ENCODE measurements at regions not wholly inside any gene's neighbourhood (a gene's known extent, or its start where the extent isn't known, plus 50 kb on each side); places are given as distances from the start of the nearest gene placed in this dataset.

DNA sequence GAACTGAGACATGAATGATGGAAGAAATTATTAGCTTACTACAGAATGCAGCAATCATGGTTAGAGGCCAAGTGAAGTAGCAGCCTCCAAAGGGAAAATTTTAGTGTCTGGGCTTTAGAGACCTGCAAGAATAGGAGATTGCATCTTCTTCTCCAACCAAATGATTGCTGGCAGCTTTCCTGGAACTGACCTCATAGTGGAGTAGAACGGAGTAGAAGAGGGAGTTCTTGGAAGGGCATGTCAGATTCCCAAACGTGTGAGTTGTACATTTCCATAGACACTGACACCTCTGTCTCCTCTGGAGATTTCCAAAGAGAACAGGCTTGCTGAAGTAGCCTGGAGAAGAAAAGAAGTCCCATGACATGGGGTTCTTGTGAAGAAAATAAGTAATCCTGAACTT is 169.8 kb upstream of the ERBB4 start:
- no peak for DNase-seq (ENCODE audit: low spot score)

DNA sequence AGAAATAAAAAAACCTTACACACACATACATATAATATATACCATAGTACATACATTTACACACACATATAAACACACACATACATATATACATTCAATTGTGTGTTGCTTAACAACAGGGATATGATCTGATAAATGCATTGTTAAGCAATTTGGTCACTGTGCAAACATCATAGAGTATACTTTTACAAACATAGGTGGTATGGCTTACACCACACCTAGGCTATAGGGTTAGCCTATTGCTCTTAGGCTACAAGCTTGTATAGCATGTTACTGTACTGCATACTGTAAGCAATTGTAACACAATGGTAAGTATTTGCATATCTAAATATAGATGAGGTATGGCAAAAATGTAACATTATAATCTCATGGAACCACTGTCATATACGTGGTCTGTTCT is 156.8 kb upstream of the ERBB4 start:
- DNase-seq (ENCODE audit: low spot score): no peak

DNA sequence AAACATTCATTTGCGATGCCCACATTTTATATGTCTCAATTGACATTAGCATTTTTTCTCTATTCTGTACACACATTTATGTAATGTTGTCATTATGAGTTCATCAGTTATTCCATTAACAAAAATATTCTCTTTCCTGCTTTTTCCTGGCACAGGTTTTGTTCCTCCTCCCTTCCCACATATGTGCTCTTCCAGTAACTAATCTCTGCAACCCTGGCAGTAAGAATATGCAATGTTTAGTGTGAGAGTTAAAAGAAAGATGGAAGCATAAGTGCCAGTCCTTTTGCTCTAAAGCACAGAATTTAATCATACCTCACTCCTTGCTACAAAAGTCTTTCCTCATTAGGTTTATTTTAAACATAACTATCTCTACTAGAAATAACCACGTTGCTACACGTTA is 155.8 kb upstream of the ERBB4 start:
- no peak for DNase-seq (ENCODE audit: low spot score)

DNA sequence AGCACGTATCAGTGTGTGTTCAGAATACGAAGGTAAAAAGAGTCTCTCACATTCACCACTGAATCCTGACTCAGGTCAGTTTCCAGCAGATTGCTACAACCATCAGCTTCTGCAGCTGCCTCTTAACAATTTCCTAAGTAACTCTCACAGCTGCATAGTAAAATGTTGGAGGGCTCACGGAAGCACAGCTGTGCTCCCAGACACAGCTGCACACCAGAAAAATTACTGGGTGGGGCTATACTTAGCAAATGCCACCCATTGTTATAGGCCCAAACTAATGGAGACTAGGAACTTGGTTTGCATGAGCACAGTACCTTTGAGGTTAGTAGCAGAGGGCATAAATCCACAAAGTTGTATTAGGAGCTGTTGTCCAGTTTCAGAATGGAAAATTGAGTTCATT is 153.9 kb upstream of the ERBB4 start:
- DNase-seq (ENCODE audit: low spot score): no peak

DNA sequence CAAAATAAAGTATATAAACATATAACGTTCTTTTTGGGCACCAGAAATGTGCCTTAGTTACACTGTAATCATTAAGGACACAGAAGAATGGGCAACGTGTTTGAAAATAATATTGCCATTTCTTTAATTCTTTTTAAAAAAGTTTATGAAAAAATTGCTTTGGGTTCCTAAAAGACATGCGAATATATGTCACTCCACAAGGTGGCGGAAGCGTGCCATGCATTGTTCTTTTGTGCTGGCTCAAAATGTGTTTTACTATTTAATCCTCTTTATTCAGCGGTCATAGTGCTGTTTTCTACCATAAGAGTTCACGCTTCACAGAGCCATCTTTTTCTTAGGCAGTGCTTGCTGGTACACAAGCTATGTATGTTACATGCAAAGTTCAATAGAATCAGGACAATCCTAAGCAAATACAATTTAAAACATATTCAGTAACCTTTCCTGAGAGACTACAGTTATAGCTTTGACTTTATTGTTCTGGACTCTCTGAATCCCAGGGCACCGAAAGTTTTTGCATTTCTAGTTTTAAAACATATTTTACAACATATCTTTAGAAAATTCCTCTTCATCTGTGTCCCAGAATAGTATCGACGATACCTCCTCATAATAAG is 147.8 kb upstream of the ERBB4 start:
- DNase-seq (ENCODE audit: low spot score): peak; percentile 59

DNA sequence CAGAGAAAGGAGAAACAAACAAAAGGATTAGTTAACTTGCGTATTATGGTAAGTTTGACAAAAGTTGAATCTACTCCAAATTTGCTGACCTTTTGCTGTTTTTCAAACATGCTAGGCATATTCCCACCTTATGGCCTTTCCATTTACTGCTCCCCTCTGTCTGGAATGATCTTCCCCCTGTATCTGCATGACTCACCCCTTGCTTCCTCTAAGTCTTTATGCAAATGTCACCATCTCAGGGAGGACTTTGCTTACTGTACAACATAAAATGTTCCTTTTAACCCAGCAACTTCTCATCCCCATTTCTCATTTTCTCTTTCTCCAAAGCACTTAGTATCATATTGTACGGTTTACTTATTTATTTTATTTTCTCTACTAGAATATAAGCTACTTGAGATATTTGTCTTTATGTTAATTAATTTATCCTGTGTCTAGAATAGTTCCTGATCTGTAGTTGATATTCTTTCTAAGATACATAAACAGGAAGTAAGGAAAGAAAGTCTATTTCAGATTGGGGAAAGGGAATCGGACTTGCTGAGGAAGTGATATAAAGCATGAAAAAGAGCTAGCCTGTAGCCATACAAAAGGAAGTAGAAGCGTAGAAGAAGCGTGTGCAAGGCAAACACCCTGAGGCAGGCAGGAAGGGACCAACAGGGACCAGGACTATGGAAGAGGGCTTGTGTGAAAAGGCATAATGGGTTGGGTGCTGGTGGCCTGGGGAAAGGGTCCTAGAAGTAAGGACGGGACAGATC is 144.9 kb upstream of the ERBB4 start:
- DNase-seq (ENCODE audit: low spot score): no peak

DNA sequence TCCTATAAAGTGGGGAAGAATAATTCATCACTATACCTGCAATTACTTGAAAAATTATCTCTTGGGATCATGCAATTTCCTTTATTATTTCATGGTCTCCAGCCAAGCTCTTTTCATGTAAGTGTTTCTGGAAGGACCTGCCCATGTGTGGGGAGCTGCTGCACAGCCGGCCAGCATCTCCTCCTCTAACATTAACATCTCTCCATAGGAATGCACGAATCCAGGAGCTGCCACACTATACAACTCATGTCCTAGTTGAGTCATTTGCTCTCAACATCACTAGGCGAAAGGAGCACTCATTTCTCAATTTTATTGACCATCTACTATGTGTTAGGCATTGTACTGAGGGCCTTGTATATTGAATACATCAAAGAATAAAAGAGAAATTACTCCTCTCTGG is 144.3 kb upstream of the ERBB4 start:
- DNase-seq (ENCODE audit: low spot score): no peak

DNA sequence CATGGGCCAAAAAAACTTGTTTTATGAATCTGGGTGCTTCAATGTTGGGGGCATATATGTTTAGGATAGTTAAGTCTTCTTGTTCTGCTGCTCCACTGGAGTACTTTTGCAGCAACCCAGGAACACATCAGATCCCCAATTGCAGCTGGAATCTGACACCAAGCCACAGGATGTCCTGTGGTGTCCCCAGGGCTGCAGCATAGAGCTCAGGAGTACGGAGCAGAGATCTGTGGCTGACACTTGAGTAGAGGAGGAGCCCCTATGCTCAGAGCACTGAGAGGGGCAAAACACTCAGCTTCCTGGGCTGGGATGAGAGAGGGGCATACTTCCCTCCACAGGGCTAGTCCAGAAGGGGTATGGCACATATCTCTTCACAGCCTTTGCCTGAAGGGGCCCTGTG is 138.9 kb upstream of the ERBB4 start:
- no peak for DNase-seq (ENCODE audit: low spot score)

DNA sequence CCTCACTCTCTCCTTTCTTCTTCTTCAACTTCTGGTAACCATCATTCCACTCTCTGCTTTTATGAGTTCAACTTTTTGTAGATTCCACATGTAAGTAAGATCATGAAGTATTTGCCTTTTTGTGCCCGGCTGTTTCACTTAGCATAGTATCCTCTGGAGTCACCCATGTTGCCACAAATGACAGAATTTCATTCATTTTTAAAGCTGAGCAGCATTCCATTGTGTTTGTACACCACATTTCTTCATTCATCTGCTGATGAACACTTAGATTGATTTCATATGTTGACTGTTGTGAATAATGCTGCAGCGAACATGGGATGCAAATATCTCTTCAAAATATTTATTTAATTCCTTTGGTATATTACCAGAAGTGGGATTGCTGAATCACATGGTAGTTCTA is 133.6 kb upstream of the ERBB4 start:
- DNase-seq (ENCODE audit: low spot score): no peak

DNA sequence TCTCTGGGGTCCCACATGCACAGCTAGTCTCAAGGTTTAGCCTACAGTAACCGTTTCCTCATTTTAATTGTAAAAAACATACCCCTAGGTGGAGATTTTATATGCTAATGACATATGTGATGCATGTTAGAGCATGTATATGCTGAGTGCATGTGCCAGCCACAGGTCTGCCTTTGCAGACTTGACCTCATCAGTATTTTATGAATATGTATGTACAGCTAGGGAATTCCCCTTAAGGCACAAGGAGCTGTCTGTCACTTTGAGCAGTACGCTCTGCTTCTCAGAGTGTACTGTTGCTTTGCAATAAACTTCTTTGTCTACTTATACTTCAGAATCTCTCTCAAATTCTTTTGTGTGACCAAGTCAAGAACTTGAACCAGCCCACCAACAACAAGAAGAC is 131.2 kb upstream of the ERBB4 start:
- no peak for DNase-seq (ENCODE audit: low spot score)

DNA sequence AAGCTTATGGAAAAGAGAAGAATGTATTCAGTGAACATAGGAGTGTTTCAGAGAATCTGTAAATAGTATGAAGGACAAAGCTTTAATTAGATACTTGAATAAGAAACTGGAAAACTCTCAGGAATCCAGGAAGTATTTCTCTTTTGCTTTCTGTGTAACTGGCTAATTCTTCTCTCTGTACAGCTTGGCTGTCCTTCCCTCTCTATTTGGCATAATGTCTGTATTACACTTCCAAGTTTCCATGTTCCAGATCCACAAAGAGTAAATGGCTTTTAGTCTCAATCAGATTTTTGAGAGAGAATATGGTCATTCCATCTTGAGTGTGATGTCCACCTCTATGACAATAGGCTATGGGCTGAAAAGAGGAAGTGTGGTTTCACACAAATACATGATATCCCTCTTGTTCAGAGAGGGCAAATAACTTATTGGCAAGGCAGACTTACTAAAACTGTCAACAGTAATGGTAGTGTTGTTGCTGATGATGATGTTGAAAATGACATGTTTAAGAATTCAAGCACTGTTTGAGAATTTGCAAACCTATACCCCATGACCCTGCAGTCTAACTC is 129.2 kb upstream of the ERBB4 start:
- no peak for DNase-seq (ENCODE audit: low spot score)

DNA sequence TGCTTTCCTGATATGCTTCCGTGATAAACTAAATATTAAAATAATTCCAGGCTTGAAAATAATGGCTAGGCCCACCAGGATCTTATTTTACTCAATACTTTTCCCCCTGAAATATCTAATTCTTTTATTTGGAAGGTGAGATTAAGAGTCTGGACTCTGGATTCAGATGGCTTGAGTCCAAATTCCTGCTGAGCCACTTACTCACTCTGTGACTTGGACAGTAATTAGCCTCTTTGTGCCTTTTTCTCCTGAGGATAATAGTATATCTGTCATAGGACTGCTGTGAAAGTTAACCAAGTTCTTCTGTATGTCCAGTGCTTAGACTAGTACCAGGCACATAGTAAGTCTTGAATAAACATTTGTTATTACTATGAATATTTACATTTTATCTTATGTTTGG is 127.3 kb upstream of the ERBB4 start:
- no peak for DNase-seq (ENCODE audit: low spot score)

DNA sequence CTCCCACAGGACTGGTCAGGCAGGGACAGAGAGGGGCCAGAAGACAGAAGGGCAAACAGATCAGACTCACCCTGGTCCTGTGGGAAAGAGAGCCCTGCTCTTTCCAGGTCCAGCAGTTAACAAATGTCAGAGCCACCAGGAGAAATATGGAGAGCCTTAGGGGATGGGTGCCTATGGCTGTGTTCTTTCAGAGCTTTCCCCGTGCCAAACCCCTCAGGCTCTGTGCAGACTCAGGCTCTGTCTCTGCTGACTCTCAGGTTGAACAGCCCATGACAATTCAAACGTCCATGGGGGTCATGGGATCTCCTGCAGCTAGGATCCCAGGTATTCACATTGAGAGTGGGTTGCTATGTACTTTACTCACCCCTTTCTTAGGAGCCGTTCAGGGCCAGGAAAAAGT is 120.8 kb upstream of the ERBB4 start:
- no peak for DNase-seq (ENCODE audit: low spot score)

DNA sequence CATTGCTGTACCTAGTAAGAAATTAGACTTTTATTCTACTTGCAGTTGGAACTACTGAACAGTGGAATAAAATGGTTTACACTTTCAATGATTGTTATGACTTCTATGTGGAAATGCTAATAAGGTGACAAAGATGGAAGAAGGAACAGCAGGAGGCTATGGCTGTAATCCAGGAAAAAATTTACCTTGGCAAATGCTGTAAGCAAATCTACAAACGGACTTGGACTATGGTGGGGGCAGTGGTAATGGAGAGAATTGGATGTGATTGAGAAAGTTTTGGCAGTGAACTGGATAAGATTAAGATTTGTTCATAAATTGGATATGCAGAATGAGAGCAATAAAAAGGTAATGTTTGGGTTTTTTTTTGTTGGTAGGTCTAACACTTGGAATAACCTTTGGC is 111.0 kb upstream of the ERBB4 start:
- DNase-seq (ENCODE audit: low spot score): no peak

DNA sequence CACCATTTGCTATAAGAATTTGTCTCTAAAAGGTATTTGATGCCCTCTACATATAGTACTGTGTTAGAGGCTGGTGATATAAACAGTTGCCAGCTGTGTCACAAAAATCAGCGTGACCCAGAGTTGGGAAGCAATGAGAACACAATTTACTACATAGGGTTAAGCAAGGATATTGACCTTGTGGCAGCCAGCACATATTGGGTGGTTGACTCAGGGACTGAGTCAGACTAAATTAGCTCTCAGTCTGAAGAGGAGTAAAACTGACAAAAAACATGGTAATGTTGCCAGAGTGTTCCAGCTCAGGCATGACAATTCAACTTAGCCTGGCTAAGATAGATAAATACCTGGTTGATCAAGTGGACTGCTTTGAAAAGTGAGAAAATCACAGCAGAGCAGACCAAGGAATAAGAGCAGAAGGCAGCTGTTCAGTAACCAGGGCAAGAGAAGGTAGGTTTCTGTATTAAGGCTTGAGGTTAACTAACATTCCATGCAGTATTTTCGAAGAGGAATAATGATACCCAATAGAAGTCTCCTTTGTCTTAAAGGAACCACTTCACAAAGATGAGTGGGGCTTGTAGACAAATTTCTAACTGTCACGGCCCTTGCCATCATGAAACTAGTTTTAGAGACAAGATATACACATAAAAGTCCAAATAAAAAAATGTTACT is 108.2 kb upstream of the ERBB4 start:
- no peak for DNase-seq (ENCODE audit: low spot score)

DNA sequence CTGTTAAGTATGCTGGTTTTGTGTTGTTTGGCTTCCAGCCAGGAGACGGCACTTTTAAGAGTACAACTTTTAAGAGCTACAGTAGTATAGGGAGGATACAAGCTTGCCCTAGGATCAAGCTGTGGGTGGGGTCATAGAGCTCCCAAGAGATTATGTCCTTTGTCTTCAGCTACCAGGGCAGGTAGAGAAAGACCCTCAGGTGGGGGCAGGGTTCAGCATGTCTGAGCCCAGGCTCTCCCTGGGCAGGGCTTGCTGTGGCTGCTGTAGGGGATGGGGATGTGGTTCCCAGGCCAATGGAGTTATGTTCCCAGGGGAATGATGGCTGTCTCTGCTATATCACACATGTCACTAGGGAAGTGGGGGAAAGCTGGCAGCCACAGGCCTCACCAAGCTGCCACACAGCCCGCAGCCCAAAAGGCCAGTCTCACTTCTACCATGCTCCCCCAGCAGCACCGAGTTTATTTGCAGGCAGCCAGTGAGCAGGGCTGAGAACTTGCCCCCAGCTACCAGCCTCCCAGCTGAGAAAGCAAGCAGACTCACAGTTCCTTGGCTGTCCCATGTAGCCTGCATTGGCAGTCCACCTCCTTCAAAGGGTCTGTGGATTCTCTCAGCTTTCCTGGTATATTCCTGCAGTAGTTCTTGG is 105.7 kb upstream of the ERBB4 start:
- no peak for DNase-seq (ENCODE audit: low spot score)

DNA sequence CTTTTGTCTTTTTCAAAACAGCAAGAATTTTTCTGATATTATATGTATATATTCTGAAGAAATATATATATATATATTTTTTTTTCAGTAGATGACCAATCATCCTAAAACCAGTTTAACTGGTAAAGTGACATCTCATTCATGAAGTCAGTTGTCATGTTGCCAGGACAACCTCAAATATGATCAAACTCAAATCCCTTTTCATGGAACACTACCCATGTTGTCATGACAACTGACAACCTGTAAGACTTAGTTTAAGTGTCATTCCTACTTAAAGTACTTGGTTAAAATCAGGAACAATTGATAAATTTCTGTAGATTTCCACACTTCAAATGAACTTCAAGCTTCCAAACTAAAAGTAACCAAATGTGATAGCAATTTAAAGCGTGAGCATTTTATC is 101.8 kb upstream of the ERBB4 start:
- no peak for DNase-seq (ENCODE audit: low spot score)

DNA sequence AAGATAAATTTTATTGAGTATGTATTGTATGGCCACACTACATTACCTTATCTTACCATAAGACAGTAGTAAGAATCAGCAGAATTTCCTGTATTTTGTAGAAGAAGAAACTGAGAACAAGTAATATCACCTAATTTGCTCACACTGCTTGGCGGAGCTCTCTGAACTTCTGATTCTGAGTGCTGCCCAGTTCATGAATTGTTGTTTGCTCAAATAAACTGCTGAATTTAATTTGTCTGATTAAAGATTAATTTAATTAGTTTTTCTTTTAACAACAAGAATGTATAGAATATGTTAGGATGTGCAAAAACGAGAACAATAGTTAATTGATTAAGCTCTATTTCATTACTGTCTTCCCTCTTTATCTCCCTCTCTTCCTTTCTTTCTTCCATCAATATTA is 100.1 kb upstream of the ERBB4 start:
- DNase-seq (ENCODE audit: low spot score): no peak

DNA sequence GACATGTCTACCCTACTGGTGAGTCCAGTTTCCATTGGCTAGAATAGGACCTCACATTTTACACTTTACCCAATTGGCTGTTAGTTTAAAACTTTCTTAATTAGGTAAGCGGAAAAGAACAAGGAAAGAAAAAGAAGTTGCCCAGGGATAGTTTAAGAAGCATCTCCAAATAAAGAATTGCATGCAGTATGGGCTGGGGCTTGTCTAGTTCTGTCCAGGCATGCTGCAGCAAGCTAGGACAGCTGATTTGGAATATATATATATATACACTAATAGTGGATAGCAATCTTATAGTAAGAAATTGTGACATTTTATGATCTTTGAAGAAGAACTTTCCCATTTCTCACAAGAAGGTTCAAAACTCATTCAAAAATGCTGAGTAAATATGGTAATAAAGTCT is 90.0 kb upstream of the ERBB4 start:
- DNase-seq (ENCODE audit: low spot score): no peak

DNA sequence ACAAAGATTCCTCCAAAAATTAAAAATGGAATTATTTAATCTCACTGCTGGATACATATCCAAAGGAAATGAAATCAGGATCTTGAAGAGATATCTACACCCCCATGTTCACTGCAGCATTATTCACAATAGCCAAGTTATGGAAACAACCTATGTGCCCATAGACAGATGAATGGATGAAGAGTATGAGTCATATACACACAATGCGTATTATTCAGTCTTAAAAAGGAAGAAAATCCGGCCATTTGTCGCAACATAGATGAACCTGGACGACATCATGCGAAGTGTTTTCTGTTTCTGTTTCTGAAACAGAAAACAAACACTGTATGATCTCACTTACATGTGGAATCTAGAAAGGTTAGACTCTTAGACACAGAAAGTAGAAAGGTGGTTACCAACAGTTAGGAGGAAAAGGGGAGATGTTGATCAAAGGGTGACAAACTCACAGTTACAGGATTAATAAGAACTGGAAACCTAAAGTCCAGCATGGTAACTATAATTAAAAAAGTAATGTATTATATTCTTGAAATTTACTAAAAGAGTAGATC is 87.8 kb upstream of the ERBB4 start:
- no peak for DNase-seq (ENCODE audit: low spot score)

DNA sequence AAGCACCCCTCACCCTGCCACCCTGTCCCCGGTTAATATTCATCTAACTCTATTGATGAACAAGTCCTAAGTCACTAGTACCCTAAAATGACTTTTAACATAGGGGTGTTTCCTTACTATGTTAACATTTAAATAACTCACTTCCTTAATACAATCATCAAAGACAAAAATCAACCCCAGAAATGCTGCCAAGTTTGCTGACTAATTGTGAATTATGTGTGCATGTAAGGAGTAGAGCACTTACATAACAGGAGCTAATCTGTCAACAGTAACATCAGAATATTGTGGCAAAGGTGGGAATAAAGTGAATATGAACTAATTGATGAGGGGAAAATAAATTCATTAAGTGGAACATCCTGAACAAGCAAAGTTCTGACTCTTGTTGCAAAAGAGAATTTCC is 81.4 kb upstream of the ERBB4 start:
- DNase-seq (ENCODE audit: low spot score): no peak

DNA sequence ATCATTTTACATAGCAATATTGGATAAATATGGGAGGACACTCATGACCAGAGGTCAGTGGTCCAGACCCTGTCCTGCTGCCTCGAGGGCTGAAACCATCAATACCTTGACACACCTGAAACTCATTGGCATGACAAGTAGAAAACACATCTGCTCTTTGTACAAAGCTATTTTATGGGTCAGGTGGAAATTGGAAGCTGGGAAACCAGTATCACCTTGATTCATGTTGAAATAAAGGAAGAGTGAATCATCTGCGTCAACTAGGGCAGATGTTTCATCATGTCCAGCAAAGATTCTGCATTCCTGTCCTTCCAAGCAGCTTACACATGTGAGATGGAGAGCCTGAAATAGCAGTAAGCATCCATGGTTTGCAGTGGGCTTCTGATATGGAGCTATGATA is 80.0 kb upstream of the ERBB4 start:
- no peak for DNase-seq (ENCODE audit: low spot score)

Data from ecto neural progenitor cell (in vitro differentiated cells).